Embryonic facial prominence (tissue), 1 donor: ENCODE measurements at regions not wholly inside any gene's neighbourhood (a gene's known extent, or its start where the extent isn't known, plus 50 kb on each side); places are given as distances from the start of the nearest gene placed in this dataset.

Source experiments
- DNase-seq: peaks from one replicate; pipeline ENCODE4 v3.0.0-alpha.2; 2016; ENCODE audit errors: extremely low spot score

- no peak for DNase-seq
These were observed 103.8 kb upstream of the CRHR1 start for GRCh38 chr17:45680360-45680759.

- DNase-seq = no peak
These were observed 102.4 kb upstream of the CRHR1 start for GRCh38 chr17:45681706-45682105.

DNA sequence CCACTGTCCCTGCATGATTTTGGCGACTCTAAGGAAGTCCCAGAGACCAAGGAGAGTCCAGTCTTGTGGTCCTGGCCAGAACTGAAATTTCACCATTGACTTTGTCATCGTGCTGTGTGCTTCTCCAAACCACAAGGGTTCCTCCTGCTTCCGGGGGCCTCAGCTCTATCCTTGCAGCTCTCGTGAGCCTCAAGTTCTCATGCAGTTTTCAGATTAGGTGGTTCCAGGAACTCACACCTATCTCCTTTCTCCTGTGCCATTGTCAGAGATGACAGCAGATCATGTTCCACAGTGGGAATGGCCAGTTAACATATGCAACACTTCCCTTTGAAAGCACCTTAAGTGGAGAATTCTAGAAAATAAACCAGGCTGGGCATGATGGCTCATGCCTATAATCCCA lies 97.9 kb upstream of the CRHR1 start:
- no peak for DNase-seq

DNA sequence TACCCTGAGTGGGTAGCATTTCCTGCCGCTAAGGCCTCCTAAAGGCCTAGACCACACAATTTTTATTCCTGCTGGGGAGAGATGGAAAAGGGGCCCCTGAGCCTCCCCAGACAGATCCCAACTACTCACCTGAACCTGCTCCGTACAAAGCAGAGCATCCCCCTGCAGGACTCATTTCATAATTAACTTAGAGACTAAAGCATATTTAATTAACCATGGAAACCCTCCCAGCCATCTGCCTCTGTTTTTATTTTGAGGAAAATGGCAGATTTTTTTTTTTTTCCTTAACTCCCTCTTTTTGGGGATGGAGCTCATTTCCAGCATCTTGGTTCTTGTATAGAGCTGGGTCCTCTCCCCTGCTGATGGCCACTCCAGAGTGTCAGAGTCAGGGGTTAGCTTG lies 96.5 kb upstream of the CRHR1 start:
- no peak for DNase-seq

GRCh38 chr17:45688353-45688752 lies 95.8 kb upstream of the CRHR1 start:
- no peak for DNase-seq

DNA sequence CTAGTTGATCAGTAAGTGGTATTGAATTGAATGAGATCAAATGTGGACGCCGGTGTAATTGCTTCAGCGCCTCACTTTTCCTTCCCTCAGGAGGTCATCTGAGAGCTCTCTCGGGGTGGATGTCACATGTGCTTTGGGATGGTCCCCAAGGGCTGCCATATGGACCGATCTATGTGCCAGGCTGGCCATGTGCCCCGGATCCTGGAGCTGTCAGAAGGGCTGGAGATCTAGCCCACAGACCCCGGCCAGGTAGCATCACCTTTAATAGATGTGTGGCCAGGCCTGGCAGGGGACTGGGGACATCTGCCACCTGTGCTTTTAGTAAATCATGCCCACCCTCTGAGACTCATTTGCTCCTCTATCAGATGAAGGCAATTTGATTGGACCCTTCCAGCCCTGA lies 95.3 kb upstream of the CRHR1 start:
- no peak for DNase-seq

GRCh38 chr17:45689451-45689850 lies 94.7 kb upstream of the CRHR1 start:
- DNase-seq = no peak

DNA sequence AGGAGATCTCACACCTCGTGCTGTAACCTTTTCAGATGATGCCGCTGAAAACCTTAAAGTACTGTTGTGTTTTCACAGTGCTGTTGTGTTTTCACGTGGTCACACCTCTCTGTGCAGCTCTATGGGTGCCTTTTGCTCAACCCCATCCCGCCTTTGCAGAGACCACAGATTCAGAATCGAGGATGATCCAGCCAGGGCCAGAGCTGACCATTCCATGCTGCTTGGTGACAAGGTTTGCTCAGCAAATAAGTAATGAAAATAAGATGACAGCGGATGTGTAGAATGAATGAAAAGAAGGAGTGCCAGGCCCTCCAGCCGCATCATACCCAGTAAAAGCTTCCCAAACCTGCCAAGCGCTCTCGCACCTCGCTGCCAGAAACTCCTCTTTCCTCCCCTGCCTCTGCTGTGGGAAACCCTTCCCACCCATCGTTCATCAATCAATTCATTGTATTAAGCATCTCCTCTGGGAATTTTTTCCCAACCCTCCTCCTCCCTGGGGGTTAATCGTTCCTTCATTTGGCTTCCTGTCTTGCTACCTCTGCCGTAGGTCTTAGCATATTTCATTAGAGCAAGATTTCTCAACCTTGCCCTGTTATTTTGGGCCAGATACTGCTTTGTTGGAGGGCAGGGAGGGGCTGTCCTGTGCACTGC lies 93.4 kb upstream of the CRHR1 start:
- DNase-seq = no peak

GRCh38 chr17:45692661-45693060 lies 91.5 kb upstream of the CRHR1 start:
- DNase-seq = no peak

GRCh38 chr17:45693792-45694191 lies 90.3 kb upstream of the CRHR1 start:
- no peak for DNase-seq

DNA sequence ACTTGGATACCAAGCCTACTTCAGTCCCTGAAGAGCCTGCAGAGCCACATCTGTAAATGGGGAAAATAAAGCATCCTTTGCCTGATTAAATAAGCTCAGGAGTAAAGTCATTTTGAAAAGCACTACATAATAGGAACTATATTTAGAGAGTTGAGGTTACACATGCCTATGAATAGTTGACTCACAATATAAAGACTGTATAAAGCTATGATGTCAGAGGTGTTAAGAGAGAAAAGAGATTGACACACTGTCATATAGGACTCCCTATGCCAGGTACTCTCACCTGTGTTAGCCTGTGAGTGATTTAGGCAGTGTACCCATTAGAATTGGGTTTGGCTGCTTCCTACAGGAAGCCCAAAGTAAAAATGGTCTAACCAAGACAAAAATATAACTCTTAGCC lies 87.7 kb upstream of the CRHR1 start:
- no peak for DNase-seq

GRCh38 chr17:45697076-45697475 lies 87.0 kb upstream of the CRHR1 start:
- no peak for DNase-seq

GRCh38 chr17:45700171-45701090 lies 83.7 kb upstream of the CRHR1 start:
- no peak for DNase-seq

GRCh38 chr17:45702666-45703266 lies 81.4 kb upstream of the CRHR1 start:
- no peak for DNase-seq

GRCh38 chr17:45703348-45703747 lies 80.8 kb upstream of the CRHR1 start:
- no peak for DNase-seq

- no peak for DNase-seq
These were observed 80.3 kb upstream of the CRHR1 start for GRCh38 chr17:45703806-45704205.

GRCh38 chr17:45704251-45704650 lies 79.9 kb upstream of the CRHR1 start:
- DNase-seq = no peak

DNA sequence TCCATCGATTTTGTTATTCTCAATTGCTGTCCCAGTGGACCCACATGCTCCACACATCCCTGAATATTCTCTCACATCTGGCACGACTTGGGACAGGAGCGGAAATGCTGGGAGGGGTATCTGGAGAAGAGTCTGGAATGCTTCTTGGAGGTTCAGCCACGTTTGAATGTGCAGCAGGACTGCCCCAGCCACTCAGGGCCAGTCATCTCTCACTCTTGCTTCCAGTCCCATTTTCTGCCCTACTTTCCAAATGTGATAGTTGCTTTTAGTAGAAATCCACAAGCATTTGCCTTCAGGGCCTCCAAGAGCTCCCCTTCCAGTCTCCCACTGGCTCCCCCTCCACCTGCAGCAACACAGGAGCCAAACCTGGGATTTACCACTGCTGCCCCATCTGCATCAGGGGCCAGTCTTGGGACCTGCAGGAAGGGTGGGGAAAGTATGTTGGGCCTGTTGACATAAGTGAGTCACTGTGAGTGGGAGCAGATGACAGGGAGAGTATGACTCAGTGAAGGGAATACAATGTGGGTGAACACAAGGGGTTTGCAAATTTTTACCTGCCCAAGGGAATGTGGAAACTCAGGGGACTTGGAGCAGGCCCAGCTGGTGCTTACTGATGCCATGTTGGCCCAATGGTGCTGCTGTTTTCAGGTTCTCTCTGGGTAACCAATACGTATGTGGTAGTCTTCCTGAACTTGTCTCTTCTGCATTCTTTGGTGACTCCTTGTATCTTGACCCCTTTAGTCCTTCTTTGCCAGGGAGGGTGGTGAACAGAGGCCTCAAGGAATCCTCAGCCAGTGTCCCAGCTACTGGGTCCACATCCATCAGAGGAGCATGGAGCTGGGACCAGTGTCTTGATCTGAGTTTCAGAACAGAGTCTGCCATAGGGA lies 78.8 kb upstream of the CRHR1 start:
- no peak for DNase-seq

DNA sequence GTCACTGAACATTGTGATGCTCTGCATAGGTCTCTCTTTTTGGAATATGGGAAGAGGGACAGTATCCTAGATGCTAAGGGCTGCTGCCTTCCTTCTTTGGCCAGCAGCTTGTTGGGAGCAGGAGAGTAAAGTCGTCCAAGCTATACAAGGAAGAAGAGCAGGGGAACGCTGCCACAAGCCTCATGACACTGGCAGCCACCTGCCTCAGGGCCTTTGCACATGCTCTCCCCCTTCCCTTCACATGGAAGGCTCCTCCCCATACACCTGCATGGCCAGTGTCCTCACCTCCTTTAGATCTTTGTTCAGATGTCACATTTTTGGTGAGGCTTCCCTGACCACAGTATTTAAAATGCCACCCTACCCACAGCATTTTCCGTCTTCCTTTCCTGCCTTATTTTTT lies 78.1 kb upstream of the CRHR1 start:
- no peak for DNase-seq

- no peak for DNase-seq
These were observed 75.3 kb upstream of the CRHR1 start for GRCh38 chr17:45708707-45709290.

GRCh38 chr17:45709728-45710288 lies 74.3 kb upstream of the CRHR1 start:
- no peak for DNase-seq
